ENCODE measurements at regions not wholly inside any gene's neighbourhood (a gene's known extent, or its start where the extent isn't known, plus 50 kb on each side); places are given as distances from the start of the nearest gene placed in this dataset.

DNA sequence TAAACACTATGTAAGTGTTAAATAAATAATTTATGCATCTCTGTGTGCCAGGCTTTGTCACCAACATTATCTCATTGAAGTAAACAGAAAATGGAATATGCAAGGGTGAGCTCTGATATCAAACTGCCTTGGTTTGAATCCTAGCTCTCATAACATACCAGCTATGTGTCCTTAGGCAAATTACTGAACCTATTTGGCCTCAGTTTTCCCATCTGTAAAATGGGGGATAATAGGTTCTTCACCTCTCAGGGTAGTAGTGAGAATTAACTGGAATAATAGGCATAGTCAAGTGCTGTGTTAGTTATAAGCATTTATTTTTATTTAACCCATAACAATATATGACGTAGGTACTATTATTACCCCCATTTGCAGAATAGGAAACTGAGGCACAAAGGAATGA is 190.8 kb upstream of the SRRM4 start:
- H3K36me3 ChIP-seq (replicated peaks in 1 of 2; ENCODE audit: control extremely low read depth in 1 of 2, control insufficient read depth in 1 of 2, extremely low read depth in 1 of 2, insufficient read depth in 2 of 2, low read length in 1 of 2): no peaks in the 10 kb centered on the region
- no peaks in the 10 kb centered on the region for H3K4me1 Mint-ChIP-seq
- H4K20me1 ChIP-seq (ENCODE audit: control insufficient read depth, insufficient read depth, low read length, poor library complexity, severe bottlenecking): no peaks in the 10 kb centered on the region
- H3K9ac ChIP-seq (ENCODE audit: low read length): no peak overlapping the region
- TF ChIP-seq EZH2 (IDR thresholded peaks at IDR 0.05; ENCODE audit: borderline replicate concordance, insufficient read depth, low read depth, low read length, poor library complexity, severe bottlenecking): no peak
- TF ChIP-seq, protein P1, sequence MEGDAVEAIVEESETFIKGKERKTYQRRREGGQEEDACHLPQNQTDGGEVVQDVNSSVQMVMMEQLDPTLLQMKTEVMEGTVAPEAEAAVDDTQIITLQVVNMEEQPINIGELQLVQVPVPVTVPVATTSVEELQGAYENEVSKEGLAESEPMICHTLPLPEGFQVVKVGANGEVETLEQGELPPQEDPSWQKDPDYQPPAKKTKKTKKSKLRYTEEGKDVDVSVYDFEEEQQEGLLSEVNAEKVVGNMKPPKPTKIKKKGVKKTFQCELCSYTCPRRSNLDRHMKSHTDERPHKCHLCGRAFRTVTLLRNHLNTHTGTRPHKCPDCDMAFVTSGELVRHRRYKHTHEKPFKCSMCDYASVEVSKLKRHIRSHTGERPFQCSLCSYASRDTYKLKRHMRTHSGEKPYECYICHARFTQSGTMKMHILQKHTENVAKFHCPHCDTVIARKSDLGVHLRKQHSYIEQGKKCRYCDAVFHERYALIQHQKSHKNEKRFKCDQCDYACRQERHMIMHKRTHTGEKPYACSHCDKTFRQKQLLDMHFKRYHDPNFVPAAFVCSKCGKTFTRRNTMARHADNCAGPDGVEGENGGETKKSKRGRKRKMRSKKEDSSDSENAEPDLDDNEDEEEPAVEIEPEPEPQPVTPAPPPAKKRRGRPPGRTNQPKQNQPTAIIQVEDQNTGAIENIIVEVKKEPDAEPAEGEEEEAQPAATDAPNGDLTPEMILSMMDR (IDR thresholded peaks at IDR 0.05): no peak
- ChIA-PET CTCF (no interaction called here), POLR2A (no interaction called here)
- no peaks in the 10 kb centered on the region for H3K9me3 Mint-ChIP-seq (ENCODE audit: insufficient read depth)
- ATAC-seq (ENCODE audit: low read depth) (no peak), DNase-seq (no peak)
- no peaks in the 10 kb centered on the region for H3K27me3 Mint-ChIP-seq
- no peak overlapping the region for H3K27ac ChIP-seq (ENCODE audit: low read length in 2 of 2)
- H3K27ac Mint-ChIP-seq: no peak overlapping the region
- H3K4me2 ChIP-seq (replicated peaks; ENCODE audit: low read depth, low read length, poor library complexity, severe bottlenecking): no peak overlapping the region
- H3K4me3 Mint-ChIP-seq: no peak overlapping the region
- H3K27me3 ChIP-seq (replicated peaks in 1 of 4; ENCODE audit: control extremely low read depth in 1 of 4, control insufficient read depth in 3 of 4, insufficient read depth in 4 of 4, low read length in 3 of 4): no peaks in the 10 kb centered on the region
- WGBS (ENCODE audit: insufficient coverage): no CpG with 5 or more reads among the region's 1 CpG
- H3K4me3 ChIP-seq (ENCODE audit: control extremely low read depth in 1 of 5, extremely low read depth in 1 of 5, insufficient read depth in 1 of 5, low read depth in 2 of 5, low read length in 4 of 5): no peak overlapping the region
- intact Hi-C loops (cut with micrococcal nuclease): no loop called here
- no peak overlapping the region for H2AFZ ChIP-seq (ENCODE audit: insufficient read depth, low read depth, low read length, poor library complexity, severe bottlenecking)
- no peaks in the 10 kb centered on the region for H3K9me3 ChIP-seq (ENCODE audit: control extremely low read depth in 1 of 3, control insufficient read depth in 2 of 3, insufficient read depth in 1 of 3, low read length in 2 of 3)
- H3K79me2 ChIP-seq (ENCODE audit: control insufficient read depth, insufficient read depth, low read length): no peaks in the 10 kb centered on the region
- no peaks in the 10 kb centered on the region for H3K4me1 ChIP-seq (ENCODE audit: control insufficient read depth in 2 of 2, insufficient read depth in 2 of 2, low read length in 2 of 2)

DNA sequence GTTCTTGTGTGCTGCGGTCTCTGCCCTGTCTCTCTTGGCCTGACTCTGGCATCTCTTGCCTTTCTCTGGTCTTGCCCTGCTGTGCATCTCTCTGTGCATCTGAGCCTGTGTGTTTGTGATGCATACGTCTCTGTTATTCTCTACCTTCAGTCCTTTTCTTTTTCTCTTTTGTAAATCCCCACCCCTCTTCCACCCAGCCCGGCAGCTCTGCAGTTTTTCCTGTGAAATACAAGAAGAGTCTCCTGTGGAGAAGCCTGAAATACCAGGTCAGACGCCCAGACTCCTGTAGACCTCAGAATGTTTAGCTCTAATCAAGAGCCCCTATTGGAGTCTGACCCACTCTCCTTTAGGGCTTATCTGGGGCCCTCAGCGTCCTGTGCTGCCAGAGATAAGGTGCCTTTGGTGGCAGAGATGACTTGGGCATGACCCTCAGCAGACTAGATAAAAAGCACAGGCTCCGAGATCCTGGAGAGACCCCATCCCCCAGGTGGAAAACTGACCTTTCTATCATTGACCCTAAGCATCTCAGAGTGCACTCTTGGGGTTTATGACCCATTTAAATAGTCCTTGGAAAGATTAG is 167.5 kb upstream of the SRRM4 start:
- ChIA-PET POLR2A (no interaction called here), CTCF (no interaction called here)
- WGBS (ENCODE audit: insufficient coverage): 26% methylated on average over 3 of the region's 6 CpGs
- TF ChIP-seq, protein P1 (IDR thresholded peaks at IDR 0.05): no peak
- no peak for TF ChIP-seq EZH2 (IDR thresholded peaks at IDR 0.05; ENCODE audit: borderline replicate concordance, insufficient read depth, low read depth, low read length, poor library complexity, severe bottlenecking)
- no peak for DNase-seq
- Histone ChIP-seq H4K20me1 (ENCODE audit: control insufficient read depth, insufficient read depth, low read length, poor library complexity, severe bottlenecking) (no peaks in the 10 kb centered on the region), H3K4me3 (ENCODE audit: control extremely low read depth in 1 of 5, extremely low read depth in 1 of 5, insufficient read depth in 1 of 5, low read depth in 2 of 5, low read length in 4 of 5) (no peak overlapping the region), H3K36me3 (replicated peaks in 1 of 2; ENCODE audit: control extremely low read depth in 1 of 2, control insufficient read depth in 1 of 2, extremely low read depth in 1 of 2, insufficient read depth in 2 of 2, low read length in 1 of 2) (no peaks in the 10 kb centered on the region), H3K9ac (ENCODE audit: low read length) (no peak overlapping the region), H3K4me1 (ENCODE audit: control insufficient read depth in 2 of 2, insufficient read depth in 2 of 2, low read length in 2 of 2) (no peaks in the 10 kb centered on the region), H3K27me3 (replicated peaks in 1 of 4; ENCODE audit: control extremely low read depth in 1 of 4, control insufficient read depth in 3 of 4, insufficient read depth in 4 of 4, low read length in 3 of 4) (no peaks in the 10 kb centered on the region), H3K27ac (ENCODE audit: low read length in 2 of 2) (no peak overlapping the region), H3K4me2 (replicated peaks; ENCODE audit: low read depth, low read length, poor library complexity, severe bottlenecking) (no peak overlapping the region), H3K79me2 (ENCODE audit: control insufficient read depth, insufficient read depth, low read length) (no peaks in the 10 kb centered on the region), H3K9me3 (ENCODE audit: control extremely low read depth in 1 of 3, control insufficient read depth in 2 of 3, insufficient read depth in 1 of 3, low read length in 2 of 3) (peaks cover 0 to 3% (median 0%) of the 10 kb centered on the region in 3 donors), H2AFZ (ENCODE audit: insufficient read depth, low read depth, low read length, poor library complexity, severe bottlenecking) (no peak overlapping the region)
- Mint-ChIP-seq H3K9me3 (ENCODE audit: insufficient read depth) (no peaks in the 10 kb centered on the region), H3K27ac (no peak overlapping the region), H3K27me3 (peaks cover 22% of the 10 kb centered on the region), H3K4me3 (no peak overlapping the region), H3K4me1 (no peaks in the 10 kb centered on the region)
- intact Hi-C loops (cut with micrococcal nuclease): no loop called here
- no peak for ATAC-seq (ENCODE audit: low read depth)
